NCI-H2227 (cell line): ENCODE measurements at regions not wholly inside any gene's neighbourhood (a gene's known extent, or its start where the extent isn't known, plus 50 kb on each side); places are given as distances from the start of the nearest gene placed in this dataset.

Experiments
- DNase-seq: peaks from one replicate; lab custom pipeline; 2025; ENCODE audit not compliant: unreplicated experiment; lab: John Stamatoyannopoulos, UW

- DNase-seq, result no peak
These were observed 51.3 kb upstream of the CNKSR3 start for GRCh38 chr6:154561750-154562149.

- DNase-seq, result no peak
These were observed 54.8 kb upstream of the CNKSR3 start for GRCh38 chr6:154565331-154565730.

- DNase-seq, result no peak
These were observed 56.4 kb upstream of the CNKSR3 start for GRCh38 chr6:154566866-154567265.

- DNase-seq, result no peak
These were observed 57.3 kb upstream of the CNKSR3 start for GRCh38 chr6:154567695-154568220.

- DNase-seq, result no peak
These were observed 58.8 kb upstream of the CNKSR3 start for GRCh38 chr6:154569156-154569862.

GRCh38 chr6:154570505-154570904 lies 60.0 kb upstream of the CNKSR3 start:
- no peak for DNase-seq

- no peak for DNase-seq
These were observed 62.1 kb upstream of the CNKSR3 start for GRCh38 chr6:154572556-154572955.

GRCh38 chr6:154578004-154578559 lies 67.6 kb upstream of the CNKSR3 start:
- DNase-seq, result no peak

- no peak for DNase-seq
These were observed 68.6 kb upstream of the CNKSR3 start for GRCh38 chr6:154579046-154579445.

GRCh38 chr6:154579485-154579884 lies 69.0 kb upstream of the CNKSR3 start:
- DNase-seq, result no peak

- no peak for DNase-seq
These were observed 70.1 kb upstream of the CNKSR3 start for GRCh38 chr6:154580397-154581135.

- DNase-seq, result no peak
These were observed 72.2 kb upstream of the CNKSR3 start for GRCh38 chr6:154582696-154583095.

- DNase-seq, result no peak
These were observed 73.2 kb upstream of the CNKSR3 start for GRCh38 chr6:154583546-154584188.

GRCh38 chr6:154590756-154591155 lies 80.3 kb upstream of the CNKSR3 start:
- no peak for DNase-seq

GRCh38 chr6:154591234-154591633 lies 80.7 kb upstream of the CNKSR3 start:
- no peak for DNase-seq

- DNase-seq, result no peak
These were observed 81.8 kb upstream of the CNKSR3 start for GRCh38 chr6:154592199-154592860.

- DNase-seq, result no peak
These were observed 82.6 kb upstream of the CNKSR3 start for GRCh38 chr6:154593122-154593521.

- no peak for DNase-seq
These were observed 84.2 kb upstream of the CNKSR3 start for GRCh38 chr6:154594496-154595198.

GRCh38 chr6:154595538-154595937 lies 85.1 kb upstream of the CNKSR3 start:
- DNase-seq, result no peak

GRCh38 chr6:154596009-154596408 lies 85.5 kb upstream of the CNKSR3 start:
- no peak for DNase-seq
